HG02763 (cell line): ENCODE measurements at regions not wholly inside any gene's neighbourhood (a gene's known extent, or its start where the extent isn't known, plus 50 kb on each side); places are given as distances from the start of the nearest gene placed in this dataset.
"Not testable (repeated sequence)": the region's sequence is repeated elsewhere in the genome, so short reads cannot be mapped to it uniquely, and the experiment has no call there.

Source experiments
- ATAC-seq: cut with Tn5 transposase; IDR thresholded peaks from one replicate; pipeline ENCODE4 v1.9.1; 2021; ENCODE audit warnings: mild to moderate bottlenecking, moderate library complexity; ENCODE audit not compliant: unreplicated experiment

DNA sequence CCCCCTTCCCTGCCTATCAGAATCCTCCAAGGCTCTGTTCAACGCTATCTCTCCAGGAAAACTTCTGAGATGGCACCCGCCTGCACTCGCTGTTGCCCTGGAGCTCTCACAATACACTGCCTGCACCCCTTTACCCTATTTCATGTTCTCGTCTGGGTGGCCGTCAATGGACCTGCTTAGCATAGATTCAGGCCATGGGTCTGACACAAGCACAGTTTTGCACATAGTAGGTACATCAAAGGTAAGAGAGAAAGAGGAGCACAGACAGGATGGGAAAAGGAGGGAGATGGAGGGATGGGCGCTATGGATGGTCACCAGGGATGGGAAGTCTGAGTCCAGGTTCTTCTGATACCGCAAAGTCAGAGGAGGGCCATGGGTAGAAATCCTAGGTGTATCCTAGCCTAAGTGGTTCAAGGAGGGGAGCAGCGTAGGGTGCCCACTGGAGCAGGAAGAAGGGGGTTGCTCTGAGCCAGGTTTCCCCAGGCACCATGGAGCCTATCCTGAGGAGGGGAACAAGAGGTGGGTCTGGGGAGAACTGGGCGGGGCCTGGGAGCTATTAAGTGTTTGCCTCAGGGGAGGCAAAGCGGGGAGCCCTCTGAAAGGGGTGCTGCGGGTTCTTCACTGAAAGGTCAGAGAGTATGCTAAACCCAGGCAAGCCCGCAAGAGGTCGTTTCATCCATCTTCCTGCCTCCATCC lies 89.3 kb downstream of the MRPL14 start:
- no peak for ATAC-seq

DNA sequence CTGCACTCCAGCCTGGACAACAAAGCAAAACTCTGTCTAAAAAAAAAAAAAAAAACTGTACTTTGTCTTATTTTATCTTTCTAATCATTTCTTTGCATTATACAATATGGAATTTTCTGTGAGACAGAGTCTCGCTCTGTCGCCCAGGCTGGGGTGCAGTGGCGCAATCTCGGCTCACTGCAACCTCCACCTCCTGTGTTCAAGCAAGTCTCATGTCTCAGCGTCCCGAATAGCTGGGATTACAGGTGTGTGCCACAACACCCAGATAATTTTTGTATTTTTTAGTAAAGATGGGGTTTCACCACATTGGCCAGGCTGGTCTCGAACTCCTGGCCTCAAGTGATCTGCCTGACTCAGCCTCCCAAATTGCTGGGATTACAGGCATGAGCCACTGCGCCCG lies 90.0 kb downstream of the MRPL14 start:
- ATAC-seq: not testable (repeated sequence)

DNA sequence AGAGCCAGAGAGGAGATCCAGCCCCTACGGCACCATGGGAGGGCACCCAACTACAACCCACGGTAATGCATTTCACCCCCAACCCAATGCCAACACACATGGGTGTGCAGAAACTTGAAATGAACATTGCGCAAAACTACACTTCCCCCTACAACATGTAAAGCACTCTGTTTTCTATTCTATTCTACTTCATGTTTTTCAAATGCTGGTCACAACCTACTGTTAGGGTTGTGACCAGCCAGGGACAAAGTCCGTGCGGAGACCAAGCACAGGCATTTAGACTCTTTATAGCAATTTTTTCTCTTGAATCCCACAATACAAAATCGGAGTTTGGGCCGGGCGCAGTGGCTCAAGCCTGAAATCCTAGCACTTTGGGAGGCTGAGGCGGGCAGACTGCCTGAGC lies 90.6 kb downstream of the MRPL14 start:
- no peak for ATAC-seq

DNA sequence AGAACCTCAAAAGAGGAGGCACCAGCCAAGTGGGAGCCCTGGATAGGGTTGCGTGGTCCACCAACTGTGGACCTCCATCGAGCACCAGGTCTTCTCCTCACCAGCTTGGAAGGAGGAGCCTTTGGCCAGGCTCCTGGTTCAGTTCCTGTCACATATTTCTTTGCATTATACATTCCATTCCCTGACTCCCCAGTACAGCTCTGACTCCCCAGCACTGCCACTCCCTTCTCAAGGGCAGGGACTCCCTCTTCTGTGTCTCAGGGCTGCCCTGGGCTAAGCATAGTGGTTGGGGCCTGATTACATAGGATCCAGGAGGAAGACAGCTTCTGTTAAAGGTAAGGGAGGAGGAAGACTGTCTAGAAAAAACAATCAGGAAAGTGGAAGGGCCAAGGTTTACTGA lies 91.1 kb downstream of the MRPL14 start:
- no peak for ATAC-seq

DNA sequence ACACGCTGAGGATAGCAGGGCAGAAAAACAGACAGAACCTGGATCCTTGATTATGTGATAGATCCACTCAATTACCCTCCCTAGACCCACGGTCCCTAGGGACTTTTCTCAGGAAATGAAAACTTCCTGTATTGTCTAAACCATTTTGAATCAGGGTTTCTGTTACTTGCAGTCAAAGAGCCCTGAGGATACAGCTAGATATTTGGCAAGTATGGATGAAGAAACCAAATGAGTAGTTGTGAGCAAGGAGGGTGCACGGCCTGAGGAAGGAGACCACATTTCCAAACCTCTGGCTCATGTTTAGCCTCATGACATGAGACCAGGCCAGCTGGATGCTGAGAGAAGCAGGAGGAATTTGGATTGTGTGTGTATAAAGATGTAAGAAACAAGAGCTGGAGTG lies 91.6 kb downstream of the MRPL14 start:
- no peak for ATAC-seq

DNA sequence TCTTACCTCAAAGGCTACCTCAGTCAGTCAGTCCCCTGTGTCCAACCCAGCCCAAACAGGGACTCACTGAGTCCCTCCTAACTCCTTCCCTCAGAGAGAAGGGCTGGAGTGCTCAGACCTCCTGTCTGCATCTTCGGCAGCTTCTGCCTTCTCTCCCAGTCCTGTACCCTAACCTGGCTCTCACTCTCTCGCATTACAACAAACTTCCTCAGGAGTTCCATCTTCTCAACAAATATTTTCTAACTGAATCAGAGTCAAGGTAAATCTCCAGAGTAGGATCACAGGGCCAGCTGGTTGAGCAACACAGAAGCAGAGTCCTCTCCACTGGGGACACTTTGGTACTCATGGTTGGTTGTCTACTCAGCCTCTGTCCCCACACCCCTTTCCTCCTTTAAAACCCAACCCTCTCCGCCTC lies 92.3 kb downstream of the MRPL14 start:
- no peak for ATAC-seq

DNA sequence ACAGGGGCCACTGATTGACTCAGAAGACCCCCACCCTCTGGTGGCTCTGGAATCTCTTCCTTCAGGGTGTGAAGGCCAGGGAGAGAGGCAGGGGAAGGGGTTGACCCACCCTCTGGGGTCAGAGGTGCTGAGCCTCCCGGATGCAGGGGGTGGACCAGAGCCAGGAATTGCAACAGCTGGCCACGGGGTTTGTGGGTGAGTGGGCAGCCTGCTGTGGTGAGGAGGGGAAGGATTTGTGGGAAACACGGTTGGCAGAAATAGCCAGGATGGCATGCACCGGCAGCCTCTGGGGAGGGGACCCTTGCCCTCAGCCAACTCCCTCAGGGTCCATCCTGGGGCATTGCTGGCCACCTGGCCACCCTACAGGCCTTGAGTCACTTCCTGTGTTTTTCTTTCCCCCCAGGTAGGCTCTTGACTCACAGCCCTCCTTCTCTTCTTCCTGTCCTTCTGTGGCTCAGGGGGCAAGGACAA lies 92.8 kb downstream of the MRPL14 start:
- no peak for ATAC-seq

DNA sequence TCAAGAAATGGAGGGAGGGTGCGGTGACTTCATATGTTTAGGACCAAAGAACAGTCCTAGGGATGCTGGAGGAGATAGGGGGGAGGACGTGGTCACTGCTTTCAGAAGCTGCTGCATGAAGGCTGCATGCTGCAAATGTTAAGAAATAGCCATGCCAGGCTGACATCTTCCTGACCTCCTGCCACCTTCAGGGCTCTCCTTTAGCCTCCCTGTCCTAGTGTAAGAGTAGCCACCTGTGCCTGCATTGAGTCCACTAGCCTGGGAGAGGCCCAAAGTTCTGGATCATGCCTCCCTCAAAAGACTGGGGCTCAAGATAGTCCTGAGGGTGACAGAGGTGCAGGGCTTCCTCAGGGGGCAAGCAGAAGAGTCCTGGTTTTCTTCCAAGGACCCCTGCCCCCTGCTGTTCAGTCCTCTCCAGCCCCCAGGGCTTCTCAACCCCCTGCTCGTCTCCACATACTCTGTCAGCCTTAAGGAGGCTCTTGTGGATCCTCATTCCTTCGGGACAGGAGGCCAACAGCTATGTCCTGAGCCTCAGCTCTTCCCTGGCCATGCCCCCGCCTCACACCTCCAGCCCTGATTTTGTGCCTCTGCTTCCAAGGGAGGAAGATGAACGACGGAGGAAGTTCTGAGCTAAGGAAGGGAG lies 96.3 kb downstream of the MRPL14 start:
- no peak for ATAC-seq

DNA sequence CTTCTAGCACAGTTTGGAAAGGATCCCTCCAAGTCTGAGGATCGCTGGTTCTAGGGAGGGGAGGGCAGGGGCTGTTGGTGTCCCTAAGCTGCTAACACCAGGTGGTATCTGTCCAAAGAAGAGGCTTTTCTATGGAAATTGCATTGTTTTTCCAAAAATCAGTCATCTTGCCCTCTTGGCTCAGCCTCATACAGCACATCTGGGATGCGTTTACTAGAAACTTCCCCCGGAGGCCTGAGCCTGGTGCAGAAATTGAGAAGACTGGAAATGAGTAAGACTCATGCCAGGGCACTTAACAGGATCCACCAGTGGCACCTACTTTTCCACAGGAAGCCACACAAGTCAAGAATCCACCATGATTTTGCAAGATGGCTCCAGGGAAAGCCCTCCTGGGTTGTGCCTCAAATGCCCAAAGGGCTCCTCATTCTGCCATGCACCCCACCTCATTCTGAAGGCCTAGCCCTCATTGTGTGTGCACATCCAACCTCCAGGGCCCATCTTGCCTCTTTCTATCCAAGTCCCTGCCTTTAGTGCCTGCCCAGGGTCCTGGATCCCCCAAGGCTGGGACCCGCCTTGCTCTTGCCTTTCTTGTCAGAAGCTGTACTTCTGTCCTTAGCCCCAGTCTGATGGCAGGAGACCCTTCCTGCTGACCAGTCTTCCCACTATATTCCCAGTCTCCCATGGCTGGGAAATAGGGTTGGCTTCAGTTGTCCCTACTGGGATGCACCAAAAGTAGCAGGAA lies 97.6 kb downstream of the MRPL14 start:
- ATAC-seq: no peak

DNA sequence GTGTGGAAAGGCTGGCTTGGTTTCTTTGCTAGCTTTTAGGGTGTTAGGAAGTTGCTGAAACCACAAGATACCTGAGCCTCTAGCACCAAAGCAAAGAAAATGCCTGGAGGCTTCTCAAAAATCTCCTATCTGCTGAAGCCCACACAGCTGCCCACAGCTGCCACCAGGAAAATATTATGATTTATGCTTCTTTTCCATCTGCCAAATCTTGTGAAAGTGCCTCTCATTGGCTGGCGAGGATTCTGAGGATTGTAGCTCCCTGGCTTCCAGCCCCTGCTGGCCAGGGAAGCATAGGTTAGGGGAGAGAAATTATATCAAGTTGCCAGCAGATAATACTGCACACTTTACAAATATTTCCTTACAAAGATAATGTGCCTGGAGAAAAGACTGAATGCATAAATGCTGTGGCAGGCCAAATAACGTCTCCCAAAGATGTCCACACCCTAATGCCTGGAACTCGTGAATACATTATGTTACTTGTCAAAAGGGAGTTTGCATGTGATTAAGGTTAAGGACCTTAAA lies 98.4 kb downstream of the MRPL14 start:
- ATAC-seq: no peak

DNA sequence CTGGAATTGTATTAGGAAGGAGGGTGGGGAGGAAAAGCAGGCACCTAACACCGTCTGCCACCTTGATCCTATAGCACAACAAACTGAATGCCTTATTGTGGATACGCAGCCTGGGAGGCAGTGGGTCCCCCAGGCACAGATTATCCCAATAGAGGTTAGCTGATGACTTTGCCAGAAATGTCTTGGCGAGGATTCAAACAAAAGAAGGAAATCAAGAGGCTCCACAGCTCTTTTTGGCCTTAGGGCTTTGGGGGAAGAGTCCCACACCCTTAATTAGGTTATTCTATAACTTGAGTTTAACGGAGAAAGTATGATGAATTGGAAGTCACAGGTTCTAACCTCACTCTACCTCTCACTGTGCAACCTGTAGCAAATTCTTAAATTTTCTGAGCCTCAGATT lies 102.0 kb downstream of the MRPL14 start:
- no peak for ATAC-seq

DNA sequence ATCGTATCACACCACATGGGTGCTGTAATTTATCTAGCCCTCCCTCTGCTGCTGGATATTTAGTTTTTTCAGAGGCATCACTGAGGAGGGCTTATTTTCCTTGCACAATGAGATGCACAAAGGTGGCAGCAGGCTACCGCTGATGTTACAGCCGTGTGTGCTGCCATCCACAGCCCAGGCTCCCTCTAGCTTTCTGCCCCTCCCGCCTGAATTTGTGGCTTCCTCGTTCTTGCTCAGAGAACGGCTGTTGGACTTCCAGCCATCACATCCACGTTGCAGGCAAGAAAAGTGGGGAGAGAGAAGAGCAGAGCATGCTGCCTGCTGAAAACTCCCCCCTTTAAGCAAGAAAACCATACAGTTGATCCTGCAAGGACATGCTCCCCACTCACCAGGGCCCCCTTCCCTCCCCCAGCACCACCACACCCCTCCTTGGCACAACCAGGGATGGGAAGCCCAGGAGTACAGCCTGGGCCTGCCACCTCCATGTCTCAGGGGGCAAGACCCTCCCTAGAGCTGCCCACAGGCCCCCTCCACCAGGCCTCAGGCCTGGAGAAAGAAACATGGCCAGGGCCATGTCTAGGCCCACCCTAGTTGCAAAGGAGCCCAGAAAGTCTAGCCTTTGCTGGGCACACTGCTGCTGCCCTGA lies 102.6 kb downstream of the MRPL14 start:
- ATAC-seq: no peak

DNA sequence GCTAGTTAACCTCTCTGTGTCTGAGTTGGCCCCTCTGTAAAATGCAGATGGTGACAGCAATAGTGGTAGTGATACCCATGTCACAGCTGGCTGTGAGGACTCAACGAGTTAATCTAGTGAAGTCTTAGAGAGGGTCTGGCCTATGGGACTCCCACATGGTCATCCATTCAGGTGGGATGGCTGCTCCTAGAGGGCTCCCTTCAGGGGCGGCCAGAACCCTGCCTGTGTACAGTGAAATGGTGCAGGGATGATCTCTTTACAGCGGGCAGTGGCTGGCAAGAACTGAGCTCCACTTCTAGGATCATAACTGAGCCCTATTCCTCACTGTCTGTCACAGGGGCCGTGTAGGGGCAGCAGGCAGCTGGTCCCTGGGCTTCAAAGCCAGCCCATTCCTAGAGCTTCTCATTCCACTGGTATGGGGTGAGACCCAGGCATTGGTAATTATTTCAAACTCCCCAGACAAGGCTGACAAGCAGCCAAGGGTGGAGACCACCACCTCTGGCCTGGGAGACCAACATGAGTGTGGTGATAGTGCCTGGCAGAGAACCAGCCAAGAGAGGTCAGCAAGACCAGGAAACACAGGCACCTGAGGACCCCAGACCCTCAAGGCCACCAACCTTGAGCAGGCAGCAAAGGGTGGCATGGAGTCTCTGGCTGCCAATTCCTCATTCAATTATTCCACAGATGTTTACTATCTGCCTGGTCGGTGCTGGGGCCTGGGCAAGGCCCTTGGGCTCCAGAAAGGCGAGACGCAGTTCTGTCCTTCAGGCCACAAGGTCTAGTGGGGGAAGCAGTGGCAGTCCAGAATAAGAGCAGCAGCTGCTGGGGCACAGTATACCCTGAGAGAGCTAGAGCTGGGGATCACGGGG lies 103.4 kb downstream of the MRPL14 start:
- no peak for ATAC-seq

DNA sequence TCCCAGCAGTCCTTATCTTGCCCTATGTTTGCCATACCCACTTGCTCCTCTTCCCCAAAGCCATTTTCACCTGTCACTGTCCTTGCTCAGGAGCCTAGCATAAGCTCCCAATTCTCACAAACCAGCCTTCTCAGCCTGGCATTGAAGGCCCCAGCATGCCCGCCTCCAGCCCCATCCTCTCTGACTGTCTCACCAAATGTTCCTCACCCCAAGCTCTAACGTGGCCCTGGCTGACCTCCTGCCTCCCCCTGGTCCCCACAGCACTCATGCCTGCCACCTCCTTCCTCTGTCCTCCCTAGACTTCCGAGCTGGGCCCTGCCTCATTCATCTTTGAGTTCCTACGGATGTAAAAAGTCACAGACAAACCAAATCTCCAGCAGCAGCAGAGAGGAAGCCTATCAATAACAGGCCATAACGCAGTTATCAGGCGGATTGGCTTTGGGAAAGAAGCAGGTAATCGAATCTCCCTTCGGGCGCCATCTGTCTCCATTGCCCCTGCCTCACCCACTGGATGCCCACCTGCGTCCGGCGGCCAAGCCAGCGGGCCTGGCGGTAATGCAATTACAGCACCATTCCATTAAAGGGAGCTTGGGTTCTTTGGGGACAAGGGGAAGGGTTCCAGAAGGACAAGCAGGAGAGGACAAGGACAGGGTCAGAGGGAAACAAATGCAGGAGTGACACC lies 104.4 kb downstream of the MRPL14 start:
- no peak for ATAC-seq

DNA sequence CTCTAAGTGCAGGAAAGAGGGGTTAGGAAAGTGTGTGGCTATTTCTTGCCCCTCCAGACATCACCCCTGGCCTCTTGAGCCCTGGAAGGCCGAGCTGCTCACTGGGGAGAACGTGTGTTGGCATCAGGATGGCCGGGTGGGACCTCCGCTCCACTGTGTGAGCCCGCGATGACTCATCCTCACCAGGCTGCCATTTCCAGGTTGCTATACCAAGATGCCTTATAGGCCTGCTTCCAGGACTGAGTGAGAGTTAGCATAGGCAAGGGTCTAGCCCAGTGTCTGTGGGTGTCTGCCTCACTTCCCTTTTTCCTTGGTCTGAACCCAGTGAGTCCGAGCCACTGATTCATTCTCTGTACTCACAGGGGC lies 105.0 kb downstream of the MRPL14 start:
- ATAC-seq: no peak

DNA sequence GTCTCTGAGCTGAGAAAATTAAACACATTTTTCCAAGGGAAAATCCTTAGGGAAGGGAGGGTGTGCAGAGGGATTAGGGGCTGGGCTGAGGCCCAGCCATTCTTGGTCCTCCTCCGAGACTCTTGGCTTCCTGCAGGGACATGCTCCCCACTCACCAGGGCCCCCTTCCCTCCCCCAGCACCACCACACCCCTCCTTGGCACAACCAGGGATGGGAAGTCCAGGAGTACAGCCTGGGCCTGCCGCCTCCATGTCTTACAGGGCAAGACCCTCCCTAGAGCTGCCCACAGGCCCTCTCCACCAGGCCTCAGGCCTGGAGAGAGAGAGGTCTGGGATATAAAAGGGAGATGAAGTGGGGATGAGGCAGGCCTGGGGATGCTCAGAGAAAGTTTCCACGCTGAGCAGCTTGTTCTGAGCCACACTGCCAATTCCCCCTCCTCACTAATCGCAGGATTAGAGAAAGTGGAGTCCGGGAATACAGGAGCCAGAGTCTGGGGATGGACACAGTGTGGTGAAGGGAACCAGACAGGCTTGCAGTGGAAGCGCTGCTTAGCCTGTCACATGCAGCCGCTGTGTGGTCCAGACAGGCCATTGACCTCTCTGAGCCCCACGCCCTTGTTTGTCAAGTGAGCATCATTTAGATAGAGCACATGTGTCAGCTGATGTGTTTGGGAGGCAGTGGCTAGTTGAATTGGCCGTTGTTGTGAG lies 105.5 kb downstream of the MRPL14 start:
- ATAC-seq: no peak

DNA sequence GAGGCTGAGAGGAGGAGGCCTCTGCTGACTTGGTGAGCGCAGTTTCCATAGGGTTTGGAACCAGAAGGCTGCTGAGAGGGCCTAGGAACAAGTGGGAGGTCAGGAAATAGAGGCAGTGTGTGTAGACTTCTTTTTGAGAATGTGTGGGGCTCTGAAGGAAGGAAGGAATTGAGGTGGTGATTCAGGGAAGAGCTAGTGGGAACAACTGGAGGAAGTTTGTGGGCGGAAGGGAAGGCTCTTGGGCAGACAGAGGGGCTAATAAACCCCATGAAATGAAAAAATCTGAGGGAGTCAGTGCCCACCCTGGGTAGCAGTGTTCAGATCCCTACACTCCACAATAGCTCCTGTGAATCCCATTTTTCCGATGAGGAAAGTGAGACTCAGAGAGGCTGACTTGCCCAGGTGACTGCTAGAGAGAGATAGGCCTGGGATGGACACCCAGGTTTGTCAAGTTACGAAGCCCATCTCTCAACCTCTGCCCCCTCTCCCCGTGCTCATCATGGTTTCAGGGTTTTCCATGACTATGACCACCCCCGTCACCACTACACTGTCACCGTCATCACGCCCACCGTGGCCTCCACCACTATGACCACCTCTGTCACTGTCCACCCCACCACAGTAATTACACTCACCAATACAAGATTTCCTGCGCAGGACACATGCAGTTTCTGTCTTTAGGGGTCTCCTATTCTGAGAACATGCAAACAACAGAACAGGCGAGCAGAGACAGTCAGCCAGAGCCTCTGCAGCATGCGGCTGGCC lies 106.4 kb downstream of the MRPL14 start:
- ATAC-seq: no peak

DNA sequence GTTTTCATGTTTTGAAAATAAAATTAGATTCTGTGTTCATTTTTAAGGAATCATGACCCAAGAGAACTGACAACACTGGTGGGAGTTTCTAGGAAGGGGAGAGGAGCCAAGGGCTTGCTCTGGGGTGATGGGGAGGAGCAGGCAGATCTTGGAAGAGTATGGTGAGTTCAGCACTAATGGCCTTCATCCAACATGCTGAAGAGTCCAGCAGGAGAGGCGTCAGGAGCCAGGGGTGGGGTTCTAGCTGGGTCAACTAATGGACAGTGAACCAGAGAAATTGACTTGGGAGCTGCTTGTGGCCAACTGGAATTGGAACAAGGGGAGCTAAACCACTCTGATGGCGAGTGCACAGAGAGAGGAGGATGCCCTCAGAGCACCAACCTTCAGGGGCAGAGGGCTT lies 107.1 kb downstream of the MRPL14 start:
- ATAC-seq: no peak
